ENCODE measurements at regions not wholly inside any gene's neighbourhood (a gene's known extent, or its start where the extent isn't known, plus 50 kb on each side); places are given as distances from the start of the nearest gene placed in this dataset.

GRCh38 chr6:139497345-139497961 lies 123.0 kb upstream of the CITED2 start:
- no peak for TF ChIP-seq POLR2AphosphoS5 (IDR thresholded peaks at IDR 0.05)
- no peak for TF ChIP-seq CTCF (IDR thresholded peaks at IDR 0.05)
- no peak for TF ChIP-seq EP300 (IDR thresholded peaks at IDR 0.05)
- TF ChIP-seq POLR2A (IDR thresholded peaks at IDR 0.05), result no peak
- Histone ChIP-seq H3K27me3 (no peaks in the 10 kb centered on the region), H3K4me1 (no peaks in the 10 kb centered on the region), H3K4me3 (no peak overlapping the region), H3K36me3 (no peaks in the 10 kb centered on the region), H3K9me3 (no peaks in the 10 kb centered on the region), H3K27ac (no peak overlapping the region)
- DNase-seq (ENCODE audit: low spot score in 2 of 2), result no peak
- 92% methylated on average over 8 of the region's 8 CpGs for WGBS

- WGBS, result 74% methylated on average over 3 of the region's 3 CpGs
- Histone ChIP-seq H3K9me3 (no peaks in the 10 kb centered on the region), H3K27me3 (no peaks in the 10 kb centered on the region), H3K27ac (no peak overlapping the region), H3K4me1 (no peaks in the 10 kb centered on the region), H3K36me3 (no peaks in the 10 kb centered on the region), H3K4me3 (no peak overlapping the region)
- DNase-seq (ENCODE audit: low spot score in 2 of 2), result no peak
- no peak for TF ChIP-seq EP300 (IDR thresholded peaks at IDR 0.05)
- no peak for TF ChIP-seq CTCF (IDR thresholded peaks at IDR 0.05)
- no peak for TF ChIP-seq POLR2AphosphoS5 (IDR thresholded peaks at IDR 0.05)
- no peak for TF ChIP-seq POLR2A (IDR thresholded peaks at IDR 0.05)
Observed at GRCh38 chr6:139496654-139497344, 122.4 kb upstream of the CITED2 start.

- Histone ChIP-seq H3K4me3 (no peak overlapping the region), H3K4me1 (no peaks in the 10 kb centered on the region), H3K27ac (no peak overlapping the region), H3K36me3 (no peaks in the 10 kb centered on the region), H3K27me3 (no peaks in the 10 kb centered on the region), H3K9me3 (no peaks in the 10 kb centered on the region)
- DNase-seq (ENCODE audit: low spot score in 2 of 2), result no peak
- WGBS, result 92% methylated on average over 9 of the region's 9 CpGs
- no peak for TF ChIP-seq CTCF (IDR thresholded peaks at IDR 0.05)
- TF ChIP-seq POLR2A (IDR thresholded peaks at IDR 0.05), result no peak
- no peak for TF ChIP-seq POLR2AphosphoS5 (IDR thresholded peaks at IDR 0.05)
- TF ChIP-seq EP300 (IDR thresholded peaks at IDR 0.05), result no peak
Observed at GRCh38 chr6:139494376-139494990, 120.0 kb upstream of the CITED2 start.

GRCh38 chr6:139490482-139490881 lies 116.0 kb upstream of the CITED2 start:
- no peak overlapping the region for H3K4me3 ChIP-seq
- H3K27ac ChIP-seq, result no peak overlapping the region
- H3K9me3 ChIP-seq, result no peaks in the 10 kb centered on the region
- no peaks in the 10 kb centered on the region for H3K27me3 ChIP-seq
- 70% methylated on average over 4 of the region's 4 CpGs for WGBS
- H3K36me3 ChIP-seq, result no peaks in the 10 kb centered on the region
- no peaks in the 10 kb centered on the region for H3K4me1 ChIP-seq
- TF ChIP-seq POLR2A (IDR thresholded peaks at IDR 0.05) (no peak), EP300 (IDR thresholded peaks at IDR 0.05) (no peak), POLR2AphosphoS5 (IDR thresholded peaks at IDR 0.05) (no peak), CTCF (IDR thresholded peaks at IDR 0.05) (no peak)
- DNase-seq (ENCODE audit: low spot score in 2 of 2), result no peak

- TF ChIP-seq POLR2A (IDR thresholded peaks at IDR 0.05), result no peak
- no peak for TF ChIP-seq POLR2AphosphoS5 (IDR thresholded peaks at IDR 0.05)
- TF ChIP-seq CTCF (IDR thresholded peaks at IDR 0.05), result no peak
- no peak for TF ChIP-seq EP300 (IDR thresholded peaks at IDR 0.05)
- no peak for DNase-seq (ENCODE audit: low spot score in 2 of 2)
- no peaks in the 10 kb centered on the region for H3K9me3 ChIP-seq
- H3K27ac ChIP-seq, result no peak overlapping the region
- no peaks in the 10 kb centered on the region for H3K4me1 ChIP-seq
- H3K36me3 ChIP-seq, result no peaks in the 10 kb centered on the region
- H3K27me3 ChIP-seq, result no peaks in the 10 kb centered on the region
- no peak overlapping the region for H3K4me3 ChIP-seq
Observed at GRCh38 chr6:139486476-139486799, 112.0 kb upstream of the CITED2 start.
